ENCODE measurements at regions not wholly inside any gene's neighbourhood (a gene's known extent, or its start where the extent isn't known, plus 50 kb on each side); places are given as distances from the start of the nearest gene placed in this dataset.

- no peak for TF ChIP-seq FOXK2 (IDR thresholded peaks at IDR 0.05)
- no peak for TF ChIP-seq ZNF384 (IDR thresholded peaks at IDR 0.05)
- TF ChIP-seq ARNT (IDR thresholded peaks at IDR 0.05), result no peak
- no peak for TF ChIP-seq SUZ12 (IDR thresholded peaks at IDR 0.05)
- no peak for TF ChIP-seq SP1 (IDR thresholded peaks at IDR 0.05)
- no peak for TF ChIP-seq L3MBTL2 (conservative IDR thresholded peaks at IDR 0.05)
- TF ChIP-seq FOXM1 (IDR thresholded peaks at IDR 0.05; ENCODE audit: borderline replicate concordance), result no peak
- TF ChIP-seq ELF4 (IDR thresholded peaks at IDR 0.05), result no peak
- no peak for TF ChIP-seq BHLHE40 (IDR thresholded peaks at IDR 0.05; ENCODE audit: borderline replicate concordance)
- no peak for TF ChIP-seq CTBP1 (IDR thresholded peaks at IDR 0.05; ENCODE audit: borderline replicate concordance)
- no peak for TF ChIP-seq NFRKB (IDR thresholded peaks at IDR 0.05)
- no peak for TF ChIP-seq TARDBP (IDR thresholded peaks at IDR 0.05)
- no peak for TF ChIP-seq HDGF (IDR thresholded peaks at IDR 0.05; ENCODE audit: borderline replicate concordance)
- TF ChIP-seq FOXA1 (IDR thresholded peaks at IDR 0.05), result no peak
These were observed 173.2 kb upstream of the TRPC7 start for GRCh38 chr5:136538534-136538933.
